ENCODE measurements at regions not wholly inside any gene's neighbourhood (a gene's known extent, or its start where the extent isn't known, plus 50 kb on each side); places are given as distances from the start of the nearest gene placed in this dataset.
"Not testable (repeated sequence)": the region's sequence is repeated elsewhere in the genome, so short reads cannot be mapped to it uniquely, and the experiment has no call there.

DNA sequence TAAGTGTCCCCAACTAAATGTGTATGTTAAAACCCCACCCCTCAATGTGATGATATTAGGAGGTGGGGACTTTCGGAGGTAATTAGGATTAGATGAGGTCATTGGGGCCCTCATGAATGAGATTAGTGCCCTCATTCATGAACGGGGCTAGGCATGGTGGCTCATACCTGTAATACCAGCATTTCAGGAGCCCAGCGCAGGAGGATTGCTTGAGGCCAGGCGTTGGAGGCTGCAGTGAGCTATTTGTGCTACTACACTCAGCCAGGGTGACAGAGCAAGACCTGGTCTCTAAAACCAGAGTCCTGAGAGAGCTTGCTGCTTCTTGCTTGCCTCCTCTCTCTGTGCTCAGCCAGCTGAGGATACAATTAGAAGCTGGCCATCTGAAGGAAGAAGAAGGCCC, 62.1 kb upstream of the HSPA9 start:
- TF ChIP-seq, protein P1, sequence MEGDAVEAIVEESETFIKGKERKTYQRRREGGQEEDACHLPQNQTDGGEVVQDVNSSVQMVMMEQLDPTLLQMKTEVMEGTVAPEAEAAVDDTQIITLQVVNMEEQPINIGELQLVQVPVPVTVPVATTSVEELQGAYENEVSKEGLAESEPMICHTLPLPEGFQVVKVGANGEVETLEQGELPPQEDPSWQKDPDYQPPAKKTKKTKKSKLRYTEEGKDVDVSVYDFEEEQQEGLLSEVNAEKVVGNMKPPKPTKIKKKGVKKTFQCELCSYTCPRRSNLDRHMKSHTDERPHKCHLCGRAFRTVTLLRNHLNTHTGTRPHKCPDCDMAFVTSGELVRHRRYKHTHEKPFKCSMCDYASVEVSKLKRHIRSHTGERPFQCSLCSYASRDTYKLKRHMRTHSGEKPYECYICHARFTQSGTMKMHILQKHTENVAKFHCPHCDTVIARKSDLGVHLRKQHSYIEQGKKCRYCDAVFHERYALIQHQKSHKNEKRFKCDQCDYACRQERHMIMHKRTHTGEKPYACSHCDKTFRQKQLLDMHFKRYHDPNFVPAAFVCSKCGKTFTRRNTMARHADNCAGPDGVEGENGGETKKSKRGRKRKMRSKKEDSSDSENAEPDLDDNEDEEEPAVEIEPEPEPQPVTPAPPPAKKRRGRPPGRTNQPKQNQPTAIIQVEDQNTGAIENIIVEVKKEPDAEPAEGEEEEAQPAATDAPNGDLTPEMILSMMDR (IDR thresholded peaks at IDR 0.05): no peak
- Mint-ChIP-seq H3K27ac (ENCODE audit: unreplicated experiment) (no peak overlapping the region), H3K9me3 (ENCODE audit: unreplicated experiment) (no peaks in the 10 kb centered on the region), H3K27me3 (ENCODE audit: unreplicated experiment) (peaks cover 10% of the 10 kb centered on the region), H3K36me3 (ENCODE audit: unreplicated experiment) (no peaks in the 10 kb centered on the region), H3K4me1 (ENCODE audit: unreplicated experiment) (peaks cover 5% of the 10 kb centered on the region), H3K4me3 (ENCODE audit: unreplicated experiment) (no peak overlapping the region)
- no peak for DNase-seq (ENCODE audit: extremely low spot score, unreplicated experiment)

DNA sequence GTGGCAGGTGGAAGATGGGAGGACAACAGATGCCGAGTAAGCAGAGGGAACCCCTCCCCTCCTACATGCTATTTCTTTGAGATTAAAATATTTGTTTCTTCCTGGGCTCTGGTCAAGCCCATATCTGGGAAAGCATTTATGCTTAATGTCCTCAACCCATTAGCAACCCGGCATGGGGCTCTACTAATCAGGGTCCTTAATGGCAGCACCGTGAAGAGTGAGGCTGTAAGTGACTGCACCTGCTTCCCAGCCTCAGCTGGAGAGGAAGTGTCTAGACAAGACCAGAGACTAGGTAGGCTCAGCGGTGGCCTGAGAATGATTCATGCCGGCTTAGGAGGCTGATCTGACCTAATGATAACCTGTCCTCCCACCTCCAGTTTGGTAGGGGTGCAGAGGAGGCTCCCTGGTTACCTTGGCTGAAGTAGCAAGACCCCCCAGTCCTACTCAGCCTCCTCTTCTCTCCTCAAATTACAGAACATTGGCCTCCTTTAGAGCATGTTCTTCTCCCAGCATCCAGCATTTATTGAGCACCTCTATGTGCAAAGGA, 61.3 kb upstream of the HSPA9 start:
- DNase-seq (ENCODE audit: extremely low spot score, unreplicated experiment): no peak
- no peaks in the 10 kb centered on the region for H3K36me3 Mint-ChIP-seq (ENCODE audit: unreplicated experiment)
- H3K27me3 Mint-ChIP-seq (ENCODE audit: unreplicated experiment): peaks cover 10% of the 10 kb centered on the region
- peaks cover 5% of the 10 kb centered on the region for H3K4me1 Mint-ChIP-seq (ENCODE audit: unreplicated experiment)
- H3K27ac Mint-ChIP-seq (ENCODE audit: unreplicated experiment): no peak overlapping the region
- H3K9me3 Mint-ChIP-seq (ENCODE audit: unreplicated experiment): no peaks in the 10 kb centered on the region
- H3K4me3 Mint-ChIP-seq (ENCODE audit: unreplicated experiment): no peak overlapping the region
- TF ChIP-seq, protein P1 (IDR thresholded peaks at IDR 0.05): no peak

DNA sequence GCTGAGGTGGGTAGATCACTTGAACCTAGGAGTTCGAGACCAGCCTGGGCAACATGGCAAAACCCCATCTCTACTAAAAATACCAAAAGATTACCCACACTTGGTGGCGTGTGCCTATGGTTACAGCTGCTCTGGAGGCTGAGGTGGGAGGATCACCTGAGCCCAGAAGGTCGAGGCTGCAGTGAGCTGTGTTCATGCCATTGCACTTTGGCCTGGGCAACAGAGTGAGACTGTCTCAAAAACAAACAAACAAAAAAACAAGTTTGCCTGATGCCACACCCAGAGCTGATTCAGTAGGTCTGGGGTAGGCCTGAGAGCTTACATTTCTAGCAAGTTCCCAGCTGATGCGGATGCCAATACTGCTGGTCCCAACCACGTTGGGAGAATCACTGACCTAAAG, 60.5 kb upstream of the HSPA9 start:
- Mint-ChIP-seq H3K9me3 (ENCODE audit: unreplicated experiment) (no peaks in the 10 kb centered on the region), H3K27me3 (ENCODE audit: unreplicated experiment) (peaks cover 7% of the 10 kb centered on the region), H3K36me3 (ENCODE audit: unreplicated experiment) (no peaks in the 10 kb centered on the region), H3K4me3 (ENCODE audit: unreplicated experiment) (no peak overlapping the region), H3K27ac (ENCODE audit: unreplicated experiment) (no peak overlapping the region), H3K4me1 (ENCODE audit: unreplicated experiment) (peaks cover 5% of the 10 kb centered on the region)
- DNase-seq (ENCODE audit: extremely low spot score, unreplicated experiment): no peak
- TF ChIP-seq, protein P1 (IDR thresholded peaks at IDR 0.05): no peak

DNA sequence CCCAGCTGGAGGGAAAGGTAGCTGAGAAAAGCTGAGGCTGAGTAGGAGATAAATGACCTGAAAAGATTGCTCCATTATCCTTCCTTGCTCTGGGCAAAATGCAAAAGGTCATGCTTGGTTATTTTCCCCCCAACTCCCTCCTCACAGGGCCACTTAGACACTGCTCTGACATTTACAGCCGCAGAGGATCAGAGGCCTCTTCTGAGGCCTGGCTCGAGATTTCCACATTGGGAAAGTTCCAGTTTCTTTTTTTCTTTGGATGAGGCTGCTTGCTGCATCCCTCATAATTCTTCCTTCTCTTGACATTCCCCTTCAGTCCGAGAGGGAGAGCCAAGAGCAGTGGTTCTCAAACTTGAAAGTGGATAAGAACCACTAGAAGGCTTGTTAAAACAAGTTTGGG, 60.1 kb upstream of the HSPA9 start:
- peaks cover 5% of the 10 kb centered on the region for H3K4me1 Mint-ChIP-seq (ENCODE audit: unreplicated experiment)
- H3K36me3 Mint-ChIP-seq (ENCODE audit: unreplicated experiment): no peaks in the 10 kb centered on the region
- TF ChIP-seq, protein P1 (IDR thresholded peaks at IDR 0.05): no peak
- peak overlapping the region; percentile 66 for H3K27ac Mint-ChIP-seq (ENCODE audit: unreplicated experiment)
- H3K9me3 Mint-ChIP-seq (ENCODE audit: unreplicated experiment): no peaks in the 10 kb centered on the region
- peaks cover 2% of the 10 kb centered on the region for H3K27me3 Mint-ChIP-seq (ENCODE audit: unreplicated experiment)
- DNase-seq (ENCODE audit: extremely low spot score, unreplicated experiment): no peak
- H3K4me3 Mint-ChIP-seq (ENCODE audit: unreplicated experiment): no peak overlapping the region

DNA sequence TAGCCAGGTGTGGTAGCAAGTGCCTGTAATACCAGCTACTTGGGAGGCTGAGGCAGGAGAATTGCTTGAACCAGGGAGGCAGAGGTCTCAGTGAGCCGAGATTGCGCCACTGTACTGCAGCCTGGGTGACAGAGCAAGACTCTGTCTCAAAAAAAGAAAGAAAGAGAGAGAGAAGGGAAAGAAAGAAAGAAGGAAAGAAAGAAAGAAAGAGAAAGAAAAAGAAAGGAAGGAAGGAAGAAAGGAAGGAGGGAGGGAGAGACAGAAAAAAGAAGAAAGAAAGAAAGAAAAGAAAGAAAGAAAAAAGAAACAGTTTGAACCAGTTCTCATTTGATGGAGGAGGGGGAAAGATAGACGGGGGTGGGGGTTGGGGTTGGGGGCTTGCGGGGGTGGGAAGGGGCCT, 59.6 kb upstream of the HSPA9 start:
- H3K9me3 Mint-ChIP-seq (ENCODE audit: unreplicated experiment); DNase-seq (ENCODE audit: extremely low spot score, unreplicated experiment); H3K27me3 Mint-ChIP-seq (ENCODE audit: unreplicated experiment); H3K4me1 Mint-ChIP-seq (ENCODE audit: unreplicated experiment); H3K36me3 Mint-ChIP-seq (ENCODE audit: unreplicated experiment); H3K4me3 Mint-ChIP-seq (ENCODE audit: unreplicated experiment); H3K27ac Mint-ChIP-seq (ENCODE audit: unreplicated experiment): not testable (repeated sequence)

Data from osteocyte (in vitro differentiated cells).